ENCODE measurements at regions not wholly inside any gene's neighbourhood (a gene's known extent, or its start where the extent isn't known, plus 50 kb on each side); places are given as distances from the start of the nearest gene placed in this dataset.
"Not testable (repeated sequence)": the region's sequence is repeated elsewhere in the genome, so short reads cannot be mapped to it uniquely, and the experiment has no call there.

GRCh38 chr6:140340795-140341194, 966.3 kb upstream of the CITED2 start:
- CTCF ChIA-PET = no interaction called here
- Histone ChIP-seq H3K4me1 (ENCODE audit: insufficient read depth, low read length, poor library complexity, severe bottlenecking) (no peaks in the 10 kb centered on the region), H3K27me3 (replicated peaks; ENCODE audit: insufficient read depth, low read depth, low read length, poor library complexity) (no peaks in the 10 kb centered on the region), H3K9me3 (ENCODE audit: low read depth, low read length, poor library complexity, severe bottlenecking) (no peaks in the 10 kb centered on the region), H3K36me3 (ENCODE audit: insufficient read depth, low read length, poor library complexity, severe bottlenecking) (no peaks in the 10 kb centered on the region), H3K27ac (ENCODE audit: low read depth, low read length, poor library complexity, severe bottlenecking) (no peak overlapping the region), H3K4me3 (ENCODE audit: low read depth, low read length, poor library complexity, severe bottlenecking) (no peak overlapping the region)
- no TSS peak for BruUV-seq (replicated peaks)
- no peak for DNase-seq (ENCODE audit: low spot score)
- POLR2A ChIA-PET (ENCODE audit: low non-redundant PET) = no interaction called here
- TF ChIP-seq EZH2 (IDR thresholded peaks at IDR 0.05; ENCODE audit: borderline replicate concordance, low read depth, low read length, poor library complexity, severe bottlenecking) (no peak), CTCF (conservative IDR thresholded peaks at IDR 0.05; ENCODE audit: low read depth, low read length) (no peak)
- intact Hi-C loops (cut with micrococcal nuclease; ENCODE audit: unreplicated experiment) = no loop called here

- H3K36me3 ChIP-seq (ENCODE audit: insufficient read depth, low read length, poor library complexity, severe bottlenecking); CTCF ChIA-PET; POLR2A ChIA-PET (ENCODE audit: low non-redundant PET); H3K27me3 ChIP-seq (replicated peaks; ENCODE audit: insufficient read depth, low read depth, low read length, poor library complexity); H3K27ac ChIP-seq (ENCODE audit: low read depth, low read length, poor library complexity, severe bottlenecking); intact Hi-C loops (cut with micrococcal nuclease; ENCODE audit: unreplicated experiment); H3K4me3 ChIP-seq (ENCODE audit: low read depth, low read length, poor library complexity, severe bottlenecking); BruUV-seq (replicated peaks); H3K4me1 ChIP-seq (ENCODE audit: insufficient read depth, low read length, poor library complexity, severe bottlenecking); DNase-seq (ENCODE audit: low spot score); H3K9me3 ChIP-seq (ENCODE audit: low read depth, low read length, poor library complexity, severe bottlenecking): not testable (repeated sequence)
Observed at GRCh38 chr6:140339084-140339483, 964.6 kb upstream of the CITED2 start.

GRCh38 chr6:140321891-140322290, 947.4 kb upstream of the CITED2 start:
- no peaks in the 10 kb centered on the region for H3K36me3 ChIP-seq (ENCODE audit: insufficient read depth, low read length, poor library complexity, severe bottlenecking)
- TF ChIP-seq EZH2 (IDR thresholded peaks at IDR 0.05; ENCODE audit: borderline replicate concordance, low read depth, low read length, poor library complexity, severe bottlenecking) = no peak
- no peak for TF ChIP-seq CTCF (conservative IDR thresholded peaks at IDR 0.05; ENCODE audit: low read depth, low read length)
- no peak for DNase-seq (ENCODE audit: low spot score)
- CTCF ChIA-PET = no interaction called here
- peaks cover 9% of the 10 kb centered on the region for H3K9me3 ChIP-seq (ENCODE audit: low read depth, low read length, poor library complexity, severe bottlenecking)
- no peak overlapping the region for H3K4me3 ChIP-seq (ENCODE audit: low read depth, low read length, poor library complexity, severe bottlenecking)
- BruUV-seq (replicated peaks) = no TSS peak
- no peak overlapping the region for H3K27ac ChIP-seq (ENCODE audit: low read depth, low read length, poor library complexity, severe bottlenecking)
- POLR2A ChIA-PET (ENCODE audit: low non-redundant PET) = no interaction called here
- H3K27me3 ChIP-seq (replicated peaks; ENCODE audit: insufficient read depth, low read depth, low read length, poor library complexity) = no peaks in the 10 kb centered on the region
- H3K4me1 ChIP-seq (ENCODE audit: insufficient read depth, low read length, poor library complexity, severe bottlenecking) = peaks cover 9% of the 10 kb centered on the region
- intact Hi-C loops (cut with micrococcal nuclease; ENCODE audit: unreplicated experiment) = no loop called here

Measured in A673 (cell line).